ENCODE measurements at regions not wholly inside any gene's neighbourhood (a gene's known extent, or its start where the extent isn't known, plus 50 kb on each side); places are given as distances from the start of the nearest gene placed in this dataset.
A peak's percentile ranks its signal among the peaks of the same experiment; 100 is the strongest.

GRCh38 chr9:16314476-16314875 lies 556.0 kb downstream of the BNC2 start:
- DNase-seq (ENCODE audit: low read depth), result no peak

DNA sequence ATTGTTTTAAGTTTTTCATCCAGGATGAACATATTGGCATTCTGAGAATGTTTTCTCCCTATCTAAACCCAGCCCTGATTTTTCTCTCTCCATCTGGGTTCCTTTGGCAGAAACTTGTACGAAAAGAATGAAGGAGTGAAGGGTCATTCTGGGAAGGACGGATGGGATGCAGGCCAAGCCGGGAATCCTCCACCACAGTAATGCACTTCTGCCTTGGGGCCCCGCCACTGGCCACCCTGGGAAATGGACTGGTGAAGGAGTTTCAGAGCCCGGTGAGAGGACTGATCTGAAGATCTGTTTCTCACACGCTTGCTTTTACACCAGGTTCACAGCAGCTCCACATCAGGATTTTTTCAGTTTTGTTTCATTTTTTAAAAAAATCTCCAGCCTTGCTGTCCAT lies 554.8 kb downstream of the BNC2 start:
- no peak for DNase-seq (ENCODE audit: low read depth)

DNA sequence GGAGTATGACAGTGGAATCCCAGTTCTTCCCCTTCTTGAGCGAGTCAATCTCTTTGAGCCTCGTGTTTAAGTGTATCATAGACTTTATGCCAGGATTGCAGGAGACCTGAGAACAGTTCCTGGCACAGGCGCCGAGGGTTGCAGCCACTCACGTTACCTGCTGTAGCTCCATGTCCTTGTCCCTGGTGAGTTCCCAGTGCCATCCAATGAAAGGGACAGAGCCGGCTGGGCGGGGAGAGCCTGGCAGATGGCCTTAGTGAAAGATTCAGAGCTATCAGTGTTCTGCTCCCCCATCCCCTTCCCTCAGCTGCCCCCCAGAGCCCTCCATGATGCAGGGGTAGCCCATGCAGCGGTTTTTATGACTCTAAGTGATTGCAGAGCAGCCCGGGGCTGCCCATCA lies 554.0 kb downstream of the BNC2 start:
- DNase-seq (ENCODE audit: low read depth), result no peak

- no peak for DNase-seq (ENCODE audit: low read depth)
These were observed 553.3 kb downstream of the BNC2 start for GRCh38 chr9:16316911-16317817.

DNA sequence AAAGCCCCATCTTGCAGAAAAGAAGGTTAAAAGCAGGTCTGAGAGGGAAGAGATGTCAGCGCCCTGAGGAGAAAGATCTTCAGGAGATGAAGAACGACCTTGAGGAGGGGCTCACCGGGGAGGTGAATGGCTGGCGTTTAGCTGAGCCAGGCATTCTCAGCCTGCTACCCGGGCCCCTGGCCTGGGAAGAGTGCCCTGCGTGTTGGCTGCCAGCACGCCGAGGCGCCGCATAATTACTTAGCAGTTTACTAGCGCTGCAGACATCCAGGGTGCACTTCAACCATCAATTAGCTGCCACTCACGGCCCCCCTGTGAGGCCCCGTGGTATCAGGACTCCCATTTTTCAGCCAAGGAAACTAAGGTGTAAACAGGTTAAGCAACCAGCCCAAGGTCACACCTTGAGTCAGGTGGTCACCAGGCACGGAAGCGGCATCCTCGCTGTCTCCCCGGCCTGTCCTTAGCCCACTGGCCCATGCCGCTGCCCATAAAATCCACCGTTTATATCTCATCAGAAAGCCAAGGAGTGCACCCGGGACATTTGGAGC lies 551.9 kb downstream of the BNC2 start:
- no peak for DNase-seq (ENCODE audit: low read depth)

DNA sequence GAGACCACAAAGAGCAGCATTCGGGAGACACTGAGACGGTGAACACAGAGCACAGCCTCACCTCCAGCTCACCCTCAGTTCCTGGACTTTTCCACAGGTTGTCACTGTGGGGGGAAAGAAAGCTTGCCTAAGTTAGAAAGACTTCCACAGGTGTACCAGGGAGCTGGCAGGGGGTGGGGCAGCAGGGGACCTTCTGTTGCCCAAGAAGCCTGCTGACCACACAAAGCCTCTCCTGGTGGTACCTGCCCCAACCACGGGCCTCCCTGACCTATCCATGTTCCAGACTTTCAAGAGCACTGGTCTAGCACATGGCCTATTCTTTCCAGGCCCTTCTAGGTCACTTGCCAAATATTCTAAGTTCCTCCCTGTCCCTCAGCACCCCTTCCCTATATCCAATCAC lies 550.8 kb downstream of the BNC2 start:
- DNase-seq (ENCODE audit: low read depth), result no peak

- DNase-seq (ENCODE audit: low read depth), result no peak
These were observed 550.0 kb downstream of the BNC2 start for GRCh38 chr9:16320338-16320902.

DNA sequence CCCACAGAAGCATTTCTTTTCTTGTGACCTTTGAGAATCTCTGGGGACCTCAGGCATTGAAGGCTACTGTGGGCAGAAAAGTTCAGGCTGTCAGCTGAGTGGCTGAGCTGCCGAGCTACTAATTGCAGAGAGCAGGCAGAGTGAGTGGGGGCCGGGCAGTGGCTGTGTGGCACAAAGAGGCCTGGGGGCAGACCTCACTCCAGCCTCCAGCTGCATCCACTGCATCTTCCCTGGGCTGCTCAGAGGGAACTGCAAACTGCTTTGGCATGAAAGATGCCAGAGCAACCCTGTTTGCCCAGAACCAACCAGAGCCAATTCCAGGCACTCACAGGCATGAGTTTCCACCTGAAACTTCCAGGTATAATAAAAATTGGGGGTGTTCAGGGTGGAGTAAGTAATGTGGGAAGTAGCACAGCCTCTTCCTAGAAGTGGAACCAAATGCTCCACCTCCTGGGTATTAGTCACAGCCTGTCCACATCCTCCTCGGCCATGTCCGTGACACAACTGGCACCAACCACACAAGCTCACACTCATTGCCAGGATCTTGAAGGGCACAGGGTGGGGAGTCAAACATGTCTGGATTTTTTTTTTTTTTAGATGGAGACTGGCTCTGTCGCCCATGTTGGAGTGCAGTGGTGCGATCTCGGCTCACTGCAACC lies 548.9 kb downstream of the BNC2 start:
- peak; percentile 63 for DNase-seq (ENCODE audit: low read depth)

DNA sequence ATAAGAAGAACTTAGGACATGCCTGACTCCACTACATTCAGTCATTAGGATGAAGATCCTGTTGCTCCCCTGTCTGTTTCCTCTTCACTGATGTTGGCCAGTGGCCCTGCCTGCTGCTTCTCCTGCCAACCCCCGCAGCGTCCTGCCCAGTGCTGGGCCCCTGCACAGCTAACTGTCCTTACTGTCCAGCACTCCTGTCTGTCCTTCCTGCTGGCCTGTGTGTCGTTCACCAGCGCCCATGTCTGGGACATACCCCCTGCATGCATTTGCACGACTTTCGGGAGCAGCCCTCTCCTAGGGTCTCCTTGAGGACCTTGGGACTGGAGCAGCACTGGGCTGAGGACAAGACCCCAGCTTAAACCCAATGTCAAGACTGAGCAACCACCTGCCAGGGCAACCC lies 547.6 kb downstream of the BNC2 start:
- no peak for DNase-seq (ENCODE audit: low read depth)

DNA sequence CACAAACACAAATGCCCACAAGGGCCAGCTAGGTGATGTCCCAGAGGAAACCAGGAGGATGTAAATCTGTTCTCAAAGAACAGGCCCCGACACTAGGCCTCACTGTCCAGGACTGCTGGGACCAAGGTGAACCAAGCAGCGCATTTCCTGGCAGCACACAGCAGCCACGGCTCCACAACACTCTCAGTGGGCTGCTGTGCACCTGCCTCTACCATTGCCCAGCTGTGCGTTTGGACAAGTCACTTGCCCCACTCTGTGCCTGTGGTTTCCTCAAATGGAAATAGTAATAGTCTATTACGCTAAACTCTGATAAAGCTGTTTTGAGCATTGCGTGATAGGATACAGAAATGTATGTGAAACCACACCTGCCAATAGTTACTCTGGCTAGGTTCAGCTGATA lies 544.5 kb downstream of the BNC2 start:
- no peak for DNase-seq (ENCODE audit: low read depth)

- DNase-seq (ENCODE audit: low read depth), result peak; percentile 34
These were observed 542.1 kb downstream of the BNC2 start for GRCh38 chr9:16328349-16328748.

DNA sequence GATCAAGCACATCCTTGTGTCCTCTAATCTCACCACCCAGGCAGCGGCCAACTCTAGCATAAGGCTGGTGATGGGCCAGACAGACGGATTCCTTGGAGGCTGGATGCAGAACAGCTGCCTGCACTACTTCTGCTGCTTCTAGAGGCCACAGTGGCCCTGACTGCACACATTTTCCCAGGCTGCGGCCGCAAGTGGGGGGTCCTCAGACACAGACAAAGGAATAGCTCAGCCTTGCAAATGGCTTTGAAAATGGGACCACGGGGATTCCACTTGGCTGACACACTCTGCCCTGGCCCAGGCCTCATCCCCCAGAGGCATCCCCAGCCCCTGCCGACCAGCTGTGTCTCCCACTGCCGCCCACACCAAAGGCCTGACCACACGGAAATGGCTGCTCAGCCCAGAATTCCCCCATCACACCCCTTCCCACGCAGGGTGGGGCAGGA lies 540.8 kb downstream of the BNC2 start:
- DNase-seq (ENCODE audit: low read depth), result no peak

DNA sequence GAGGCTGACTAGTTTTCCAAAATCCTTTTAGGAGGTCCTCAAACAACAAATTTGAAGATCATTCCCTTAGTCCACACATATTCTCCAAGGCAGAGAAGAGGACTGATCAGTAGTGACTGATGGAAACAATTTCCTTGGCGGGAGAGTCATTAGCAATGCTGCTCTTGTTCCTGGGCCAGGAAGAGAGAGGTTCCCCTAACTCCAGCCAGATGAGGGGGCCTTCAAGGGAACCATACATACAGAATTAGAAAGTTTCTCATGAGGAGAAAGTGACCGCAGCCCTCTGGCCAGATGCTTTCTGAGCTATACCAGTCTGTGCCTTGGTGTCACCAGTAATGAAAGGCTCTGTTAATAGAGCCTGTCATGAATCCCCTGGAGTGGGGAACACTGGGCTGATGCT lies 539.4 kb downstream of the BNC2 start:
- DNase-seq (ENCODE audit: low read depth), result no peak

- no peak for DNase-seq (ENCODE audit: low read depth)
These were observed 538.9 kb downstream of the BNC2 start for GRCh38 chr9:16331527-16331926.

- DNase-seq (ENCODE audit: low read depth), result no peak
These were observed 536.8 kb downstream of the BNC2 start for GRCh38 chr9:16333691-16334090.

DNA sequence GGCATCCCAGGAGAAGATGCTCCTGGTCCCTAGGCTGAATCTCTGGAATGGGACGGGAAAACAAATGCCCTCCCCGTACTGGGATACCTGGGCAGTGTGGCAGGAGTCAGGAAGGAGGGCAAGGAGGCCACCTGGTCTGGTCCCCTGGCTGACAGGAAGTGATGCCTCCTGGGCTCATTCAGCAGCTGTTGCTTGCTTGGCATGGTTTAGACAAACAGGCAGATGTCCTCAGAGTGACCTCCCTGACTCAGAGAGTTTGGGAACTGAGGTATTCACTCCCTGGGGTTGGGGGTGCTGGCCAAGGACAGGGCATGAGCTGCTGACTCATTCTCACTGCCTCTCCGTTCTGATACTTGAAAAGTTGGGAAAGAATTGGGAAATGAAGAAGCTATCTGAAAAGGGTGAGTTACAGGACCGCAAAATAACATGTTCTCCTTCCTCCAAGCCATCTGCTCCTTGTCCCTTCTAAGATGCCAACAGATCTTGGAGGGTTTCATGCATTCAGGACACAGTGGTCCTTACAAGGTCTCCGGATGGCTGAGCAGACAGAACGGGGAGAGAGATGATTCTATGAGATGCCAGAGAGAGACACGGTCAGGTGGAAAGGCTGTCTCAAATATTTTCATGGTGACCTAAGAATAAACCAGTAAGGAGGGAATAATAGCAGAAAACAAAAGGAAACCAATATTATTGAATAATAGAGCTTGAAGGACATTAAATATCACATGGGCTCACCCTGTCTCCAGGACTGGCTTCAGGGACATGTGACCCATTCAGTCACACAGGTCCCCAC lies 534.5 kb downstream of the BNC2 start:
- DNase-seq (ENCODE audit: low read depth), result peak; percentile 99

DNA sequence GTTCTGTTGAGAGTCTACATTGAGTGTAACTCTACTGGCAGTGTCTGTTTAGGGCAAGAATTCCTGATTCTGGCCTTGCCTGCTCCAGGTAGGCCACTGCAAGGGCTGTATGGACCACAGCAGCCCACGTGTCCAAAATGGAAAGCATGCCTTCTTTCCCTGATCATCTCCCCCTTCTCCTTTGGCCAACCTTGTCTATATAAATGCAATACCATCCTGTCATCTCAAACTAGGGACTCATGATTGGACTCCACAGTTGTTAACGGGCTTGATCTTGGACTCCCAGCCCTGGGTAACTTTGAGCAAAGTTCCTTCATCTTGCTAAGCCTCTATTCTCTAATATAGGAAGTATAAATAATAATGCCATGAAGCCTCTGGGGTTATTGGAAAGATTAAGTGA lies 533.6 kb downstream of the BNC2 start:
- no peak for DNase-seq (ENCODE audit: low read depth)

- DNase-seq (ENCODE audit: low read depth), result peak; percentile 96
These were observed 533.0 kb downstream of the BNC2 start for GRCh38 chr9:16337322-16338029.

- peak; percentile 31 for DNase-seq (ENCODE audit: low read depth)
These were observed 529.3 kb downstream of the BNC2 start for GRCh38 chr9:16341177-16341576.

GRCh38 chr9:16342246-16343020 lies 528.0 kb downstream of the BNC2 start:
- no peak for DNase-seq (ENCODE audit: low read depth)
